GM23338 (cell line): ENCODE measurements at regions not wholly inside any gene's neighbourhood (a gene's known extent, or its start where the extent isn't known, plus 50 kb on each side); places are given as distances from the start of the nearest gene placed in this dataset.

Experiments used
- ATAC-seq: fragments of 200-7000 bp; cut with Tn5 transposase; 3 replicates; pipeline ENCODE4 v1.9.1; 2020
- DNase-seq: peaks from one replicate; pipeline ENCODE4 v3.0.0-alpha.2; 2015; ENCODE audit warnings: low spot score
- H2AFZ ChIP-seq: fragments of 200-600 bp; sonication (generic); 2 replicates; pipeline ENCODE4 v1.8.0; 2016; ENCODE audit warnings: antibody characterized with exemption, mild to moderate bottlenecking, moderate library complexity
- H3F3A ChIP-seq: fragments of 200-600 bp; sonication (generic); replicated peaks from 2 replicates; pipeline ENCODE4 v1.8.0; 2017; ENCODE audit warnings: antibody characterized with exemption, mixed run types, low read depth
- H3K27ac ChIP-seq: fragments of 200-600 bp; sonication (generic); 2 replicates; pipeline ENCODE4 v1.6.1; 2016; ENCODE audit warnings: low read depth
- H3K27me3 ChIP-seq: fragments of 200-600 bp; sonication (generic); 2 replicates; pipeline ENCODE4 v1.8.0; 2016; ENCODE audit warnings: mild to moderate bottlenecking, mixed run types, moderate library complexity; ENCODE audit not compliant: insufficient read depth
- H3K36me3 ChIP-seq: fragments of 200-600 bp; sonication (generic); 2 replicates; pipeline ENCODE4 v1.8.0; 2016; ENCODE audit warnings: mild to moderate bottlenecking; ENCODE audit not compliant: insufficient read depth
- H3K4me1 ChIP-seq: fragments of 200-600 bp; sonication (generic); 2 replicates; pipeline ENCODE4 v1.8.0; 2016; ENCODE audit warnings: mild to moderate bottlenecking, moderate library complexity; ENCODE audit not compliant: insufficient read depth
- H3K4me2 ChIP-seq: fragments of 200-600 bp; sonication (generic); 2 replicates; pipeline ENCODE4 v1.7.1; 2017; ENCODE audit warnings: mixed run types
- H3K4me3 ChIP-seq: fragments of 200-600 bp; sonication (generic); 2 replicates; pipeline ENCODE4 v1.6.1; 2016; ENCODE audit warnings: mixed run types
- H3K79me2 ChIP-seq: fragments of 200-600 bp; sonication (generic); replicated peaks from 2 replicates; pipeline ENCODE4 v1.8.0; 2017; ENCODE audit warnings: mild to moderate bottlenecking; ENCODE audit not compliant: insufficient read depth
- H3K9me2 ChIP-seq: fragments of 200-600 bp; sonication (generic); 2 replicates; pipeline ENCODE4 v1.8.0; 2017; ENCODE audit not compliant: insufficient read depth
- H4K20me1 ChIP-seq: fragments of 200-600 bp; sonication (generic); replicated peaks from 2 replicates; pipeline ENCODE4 v1.8.0; 2017; ENCODE audit warnings: mild to moderate bottlenecking; ENCODE audit not compliant: insufficient read depth
- H3K27ac Mint-ChIP-seq: 2 replicates; pipeline ENCODE4 v1.8.0; 2020; ENCODE audit warnings: inconsistent platforms, mild to moderate bottlenecking, moderate library complexity, mixed read lengths
- H3K27me3 Mint-ChIP-seq: 3 replicates; pipeline ENCODE4 v1.8.0; 2022; ENCODE audit warnings: low read depth, mild to moderate bottlenecking, moderate library complexity, mixed read lengths, inconsistent platforms; ENCODE audit not compliant: insufficient read depth, poor library complexity
- H3K36me3 Mint-ChIP-seq: 3 replicates; pipeline ENCODE4 v1.8.0; 2021; ENCODE audit warnings: low read depth, mild to moderate bottlenecking, inconsistent platforms, moderate library complexity, mixed read lengths
- H3K4me1 Mint-ChIP-seq: 3 replicates; pipeline ENCODE4 v1.8.0; 2020; ENCODE audit warnings: mild to moderate bottlenecking, inconsistent platforms, mixed read lengths
- H3K4me3 Mint-ChIP-seq: 3 replicates; pipeline ENCODE4 v1.8.0; 2021; ENCODE audit warnings: moderate library complexity, mild to moderate bottlenecking, inconsistent platforms, mixed read lengths
- H3K9me3 Mint-ChIP-seq: 3 replicates; pipeline ENCODE4 v1.8.0; 2020; ENCODE audit warnings: moderate library complexity, mild to moderate bottlenecking, inconsistent platforms, mixed read lengths
- ETS1 ChIP-seq: IDR thresholded peaks from 2 replicates; pipeline ENCODE4 v1.6.1; 2016; ENCODE audit warnings: antibody characterized with exemption
- EZH2 ChIP-seq: fragments of 200-600 bp; sonication (generic); IDR thresholded peaks from one replicate; pipeline ENCODE4 v1.8.0; 2017; ENCODE audit warnings: antibody characterized with exemption, mild to moderate bottlenecking, low read depth; ENCODE audit not compliant: unreplicated experiment
- EZH2phosphoT487 ChIP-seq: fragments of 200-600 bp; sonication (generic); IDR thresholded peaks from one replicate; pipeline ENCODE4 v1.8.1; 2018; ENCODE audit warnings: antibody characterized with exemption; ENCODE audit not compliant: unreplicated experiment
- JUNB ChIP-seq: IDR thresholded peaks from one replicate; pipeline ENCODE4 v1.6.1; 2016; ENCODE audit warnings: antibody characterized with exemption; ENCODE audit not compliant: unreplicated experiment
- NANOG ChIP-seq: IDR thresholded peaks from 2 replicates; pipeline ENCODE4 v1.6.1; 2016; ENCODE audit warnings: antibody characterized with exemption, borderline replicate concordance
- POLR2AphosphoS5 ChIP-seq: IDR thresholded peaks from 2 replicates; pipeline ENCODE4 v1.6.1; 2016; ENCODE audit warnings: antibody characterized with exemption, low read depth
- REST ChIP-seq: IDR thresholded peaks from one replicate; pipeline ENCODE4 v1.6.1; 2018; ENCODE audit warnings: antibody characterized with exemption; ENCODE audit not compliant: unreplicated experiment
- STAT1 ChIP-seq: IDR thresholded peaks from one replicate; pipeline ENCODE4 v1.6.1; 2016; ENCODE audit warnings: antibody characterized with exemption; ENCODE audit not compliant: unreplicated experiment
- ZNF114 ChIP-seq: fragments of 250-450 bp; sonication (Bioruptor Pico); IDR thresholded peaks from 2 replicates; pipeline ENCODE4 v1.5.0; 2020; ENCODE audit warnings: mild to moderate bottlenecking, moderate library complexity
- ZNF331 ChIP-seq: fragments of 250-450 bp; sonication (Bioruptor Pico); IDR thresholded peaks from 2 replicates; pipeline ENCODE4 v1.5.0; 2020; ENCODE audit warnings: low read depth, mild to moderate bottlenecking, moderate library complexity
- ZNF462 ChIP-seq: fragments of 250-450 bp; sonication (Bioruptor Pico); IDR thresholded peaks from 2 replicates; pipeline ENCODE4 v1.5.0; 2020; ENCODE audit warnings: mild to moderate bottlenecking, moderate library complexity

- TF ChIP-seq REST (no peak), ETS1 (no peak), EZH2 (no peak), STAT1 (no peak)
These were observed 92.4 kb upstream of the TMEM45B start (continued) for GRCh38 chr11:129723146-129723760.

GRCh38 chr11:129723761-129724162, 91.9 kb upstream of the TMEM45B start:
- no peaks in the 10 kb centered on the region for H3K4me1 ChIP-seq
- DNase-seq (no peak), ATAC-seq (no peak)
- no peak overlapping the region for H3K27ac ChIP-seq
- peaks cover 3% of the 10 kb centered on the region for H3K27me3 Mint-ChIP-seq
- peaks cover 4% of the 10 kb centered on the region; the same call in 2 of the 3 replicates for H3K4me1 Mint-ChIP-seq
- H3K79me2 ChIP-seq, result no peaks in the 10 kb centered on the region
- H3K4me3 ChIP-seq, result no peak overlapping the region
- H3K9me2 ChIP-seq, result no peaks in the 10 kb centered on the region
- no peaks in the 10 kb centered on the region for H3K36me3 ChIP-seq
- no peak overlapping the region for H3K27ac Mint-ChIP-seq
- H3K27me3 ChIP-seq, result no peaks in the 10 kb centered on the region
- no peaks in the 10 kb centered on the region for H3K36me3 Mint-ChIP-seq
- H2AFZ ChIP-seq, result no peak overlapping the region
- no peaks in the 10 kb centered on the region for H3K9me3 Mint-ChIP-seq
- H3F3A ChIP-seq, result no peaks in the 10 kb centered on the region
- no peaks in the 10 kb centered on the region for H4K20me1 ChIP-seq
- H3K4me2 ChIP-seq, result no peak overlapping the region
- no peak overlapping the region for H3K4me3 Mint-ChIP-seq
- TF ChIP-seq ZNF462 (CRISPR knock-in tag) (no peak), ZNF114 (CRISPR knock-in tag) (no peak), JUNB (no peak), STAT1 (no peak), NANOG (no peak), ZNF331 (CRISPR knock-in tag) (no peak), EZH2 (no peak), POLR2AphosphoS5 (no peak), EZH2phosphoT487 (no peak), ETS1 (no peak)
